Naive thymus-derived CD4-positive, alpha-beta T cell (primary cell): ENCODE measurements at regions not wholly inside any gene's neighbourhood (a gene's known extent, or its start where the extent isn't known, plus 50 kb on each side); places are given as distances from the start of the nearest gene placed in this dataset.

Experiments
- ATAC-seq: fragments of 150-1000 bp; cut with Tn5 transposase; 2 replicates; pipeline ENCODE4 v1.10.0; 2021; ENCODE audit warnings: mild to moderate bottlenecking, moderate library complexity
- CTCF ChIA-PET: fragments of 350-600 bp; sonication (Branson Sonifier 250); formaldehyde crosslinking; loops from one replicate; lab custom pipeline; 2021; ENCODE audit warnings: antibody characterized with exemption; lab: Charles Lee
- POLR2A ChIA-PET: fragments of 350-600 bp; sonication (Branson Sonifier 250); formaldehyde crosslinking; loops from one replicate; lab custom pipeline; 2021; ENCODE audit warnings: antibody characterized with exemption, inconsistent platforms; lab: Charles Lee
- DNase-seq, 9 donors: peaks; one replicate each; pipeline versions ENCODE4 v3.0.0 to v3.0.0-alpha.2; 2020 to 2022; ENCODE audit warnings: mixed read lengths in 1 of 9
- H3K27ac ChIP-seq: one replicate; pipeline ENCODE4 v1.7.0; 2013; ENCODE audit warnings: mild to moderate bottlenecking, low read depth, low read length, moderate library complexity
- H3K27me3 ChIP-seq, 2 donors: one replicate each; pipeline ENCODE4 v1.7.0; 2013; ENCODE audit warnings: low read length in 2 of 2, mild to moderate bottlenecking in 2 of 2, moderate library complexity in 2 of 2; ENCODE audit not compliant: control insufficient read depth in 2 of 2, insufficient read depth in 2 of 2
- H3K36me3 ChIP-seq, 3 experiments: 1 replicate in 2 of 3; 2 replicates in 1 of 3; pipeline ENCODE4 v1.7.0; 2013; ENCODE audit warnings: low read length in 3 of 3, mild to moderate bottlenecking in 3 of 3, moderate library complexity in 1 of 3; ENCODE audit not compliant: insufficient read depth in 3 of 3, control insufficient read depth in 2 of 3
- H3K4me1 ChIP-seq, 2 donors: one replicate each; pipeline ENCODE4 v1.7.0; 2013; ENCODE audit warnings: low read length in 2 of 2, mild to moderate bottlenecking in 2 of 2, moderate library complexity in 1 of 2; ENCODE audit not compliant: control insufficient read depth in 2 of 2, insufficient read depth in 2 of 2
- H3K4me3 ChIP-seq: 2 replicates; pipeline ENCODE4 v1.7.0; 2013; ENCODE audit warnings: mild to moderate bottlenecking, low read length
- H3K9me3 ChIP-seq, 3 experiments: 1 replicate in 2 of 3; 2 replicates in 1 of 3; pipeline ENCODE4 v1.7.0; 2013; ENCODE audit warnings: low read length in 3 of 3; ENCODE audit not compliant: control insufficient read depth in 2 of 3
- H3K27ac Mint-ChIP-seq, 9 donors: one replicate each; pipeline ENCODE4 v1.8.0; 2020 to 2022; ENCODE audit warnings: mixed read lengths in 9 of 9, mild to moderate bottlenecking in 8 of 9, moderate library complexity in 5 of 9, inconsistent platforms in 2 of 9
- H3K27me3 Mint-ChIP-seq, 5 donors: one replicate each; pipeline ENCODE4 v1.8.0; 2021 to 2022; ENCODE audit warnings: mixed read lengths in 5 of 5, mild to moderate bottlenecking in 1 of 5
- H3K36me3 Mint-ChIP-seq, 5 donors: one replicate each; pipeline ENCODE4 v1.8.0; 2020 to 2022; ENCODE audit warnings: mixed read lengths in 5 of 5, mild to moderate bottlenecking in 3 of 5, inconsistent platforms in 1 of 5
- H3K4me1 Mint-ChIP-seq, 7 donors: one replicate each; pipeline ENCODE4 v1.8.0; 2020 to 2022; ENCODE audit warnings: mixed read lengths in 7 of 7, mild to moderate bottlenecking in 3 of 7, inconsistent platforms in 1 of 7
- H3K4me3 Mint-ChIP-seq, 10 donors: one replicate each; pipeline ENCODE4 v1.8.0; 2020 to 2022; ENCODE audit warnings: mild to moderate bottlenecking in 10 of 10, mixed read lengths in 10 of 10, moderate library complexity in 6 of 10, inconsistent platforms in 2 of 10
- H3K9me3 Mint-ChIP-seq, 11 donors: one replicate each; pipeline ENCODE4 v1.8.0; 2020 to 2022; ENCODE audit warnings: mixed read lengths in 11 of 11, mild to moderate bottlenecking in 4 of 11, inconsistent platforms in 1 of 11, moderate library complexity in 1 of 11
- intact Hi-C, 2 donors: fragments of 100-400 bp; cut with micrococcal nuclease; formaldehyde crosslinking; loops; one replicate each; pipeline ENCODE4 v1.15.1; 2023

DNA sequence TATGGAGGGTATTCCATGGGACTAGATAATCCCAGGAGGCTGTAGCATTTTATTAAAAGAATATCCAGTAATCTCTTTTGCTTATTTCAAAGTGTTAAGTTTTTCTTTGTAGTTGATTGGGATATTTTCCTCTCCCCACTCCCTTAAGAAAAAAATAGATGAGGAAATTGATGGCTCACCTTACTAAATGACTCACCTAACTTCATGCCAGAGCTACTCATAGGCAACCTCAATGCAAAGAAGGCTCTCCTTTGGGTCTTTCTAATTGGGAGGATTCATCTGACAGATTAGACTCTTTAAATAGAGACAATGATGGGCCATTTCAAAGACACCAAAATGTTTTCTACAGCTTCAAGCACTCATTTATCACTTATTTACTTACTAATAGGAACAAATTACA is 528.5 kb upstream of the BTBD3 start:
- no peak for DNase-seq
- CTCF ChIA-PET, result no interaction called here
- Histone ChIP-seq H3K9me3 (peaks cover 0 to 3% (median 0%) of the 10 kb centered on the region in 3 experiments), H3K27me3 (no peaks in the 10 kb centered on the region), H3K4me1 (no peaks in the 10 kb centered on the region), H3K4me3 (no peak overlapping the region), H3K27ac (no peak overlapping the region), H3K36me3 (no peaks in the 10 kb centered on the region)
- peaks cover 0 to 5% (median 2%) of the 10 kb centered on the region in 11 donors for H3K9me3 Mint-ChIP-seq
- no peak overlapping the region for H3K27ac Mint-ChIP-seq
- no peaks in the 10 kb centered on the region for H3K36me3 Mint-ChIP-seq
- H3K27me3 Mint-ChIP-seq, result no peaks in the 10 kb centered on the region
- ATAC-seq, result no peak
- POLR2A ChIA-PET, result no interaction called here
- no peak overlapping the region for H3K4me3 Mint-ChIP-seq
- intact Hi-C loops, result no loop called here
- no peaks in the 10 kb centered on the region for H3K4me1 Mint-ChIP-seq

DNA sequence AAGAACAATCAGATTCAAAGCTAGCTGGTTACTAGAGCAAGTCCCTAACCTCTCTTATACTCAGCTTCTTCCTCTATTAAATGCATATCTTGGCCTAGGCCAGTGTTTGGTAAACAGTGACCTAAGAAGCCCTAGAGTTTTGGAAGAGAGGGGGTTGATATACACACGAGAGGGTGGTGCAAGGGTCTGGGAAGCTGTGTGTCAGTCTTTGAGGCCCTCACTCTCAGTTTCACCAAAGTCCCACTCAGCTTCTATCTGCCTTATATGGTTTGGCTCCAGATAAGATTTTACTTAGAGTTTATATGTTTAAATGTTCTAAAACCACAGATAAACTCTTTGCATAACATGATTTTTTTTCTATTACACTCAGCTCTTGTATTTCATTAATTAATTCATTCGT is 526.1 kb upstream of the BTBD3 start:
- no peak for DNase-seq
- Histone ChIP-seq H3K27ac (no peak overlapping the region), H3K27me3 (no peaks in the 10 kb centered on the region), H3K4me1 (no peaks in the 10 kb centered on the region), H3K9me3 (peaks cover 0 to 3% (median 0%) of the 10 kb centered on the region in 3 experiments), H3K36me3 (no peaks in the 10 kb centered on the region), H3K4me3 (no peak overlapping the region)
- peaks cover 0 to 8% (median 2%) of the 10 kb centered on the region in 11 donors for H3K9me3 Mint-ChIP-seq
- H3K4me3 Mint-ChIP-seq, result no peak overlapping the region
- H3K4me1 Mint-ChIP-seq, result no peaks in the 10 kb centered on the region
- H3K27me3 Mint-ChIP-seq, result no peaks in the 10 kb centered on the region
- intact Hi-C loops, result no loop called here
- H3K36me3 Mint-ChIP-seq, result no peaks in the 10 kb centered on the region
- no peak overlapping the region for H3K27ac Mint-ChIP-seq
- CTCF ChIA-PET, result no interaction called here
- POLR2A ChIA-PET, result no interaction called here
- ATAC-seq, result no peak

DNA sequence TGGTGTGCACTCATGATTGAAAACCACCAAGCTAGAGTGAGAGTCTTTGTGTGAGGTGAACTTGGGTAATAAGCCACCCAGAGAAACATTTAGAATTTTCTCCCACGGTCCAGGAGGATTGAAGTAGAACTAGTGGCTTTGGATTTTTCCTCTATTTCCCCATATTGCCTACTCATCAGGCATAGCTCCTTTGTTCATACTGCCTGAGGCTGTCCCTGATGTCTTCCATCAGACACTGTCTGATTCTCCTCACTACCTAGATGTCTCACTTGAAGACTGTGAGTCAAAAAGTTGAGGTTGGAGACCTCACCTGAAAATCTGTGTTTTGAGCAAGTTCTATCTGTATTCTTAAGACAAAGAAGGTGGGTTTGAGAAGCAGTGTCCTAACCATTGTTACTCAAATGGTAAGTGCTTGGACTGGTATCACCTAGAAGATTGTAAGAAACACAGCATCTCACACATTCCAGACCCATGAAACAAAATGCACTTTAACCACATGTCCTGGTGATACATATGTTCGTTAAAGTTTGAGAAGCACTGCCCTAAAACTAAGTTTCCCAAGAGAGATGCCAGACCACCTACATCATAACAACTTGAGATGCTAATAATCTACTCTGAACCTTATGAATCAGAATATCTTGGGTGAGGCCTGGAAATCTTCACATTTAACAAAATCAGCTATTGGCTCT is 523.4 kb upstream of the BTBD3 start:
- no peak overlapping the region for H3K4me3 Mint-ChIP-seq
- H3K9me3 Mint-ChIP-seq, result peaks cover 0 to 8% (median 0%) of the 10 kb centered on the region in 11 donors
- no peaks in the 10 kb centered on the region for H3K27me3 ChIP-seq
- no peaks in the 10 kb centered on the region for H3K4me1 ChIP-seq
- H3K27me3 Mint-ChIP-seq, result no peaks in the 10 kb centered on the region
- no peaks in the 10 kb centered on the region for H3K36me3 Mint-ChIP-seq
- H3K36me3 ChIP-seq, result no peaks in the 10 kb centered on the region
- H3K27ac ChIP-seq, result no peak overlapping the region
- H3K27ac Mint-ChIP-seq, result no peak overlapping the region
- H3K4me1 Mint-ChIP-seq, result no peaks in the 10 kb centered on the region
- ChIA-PET CTCF (no interaction called here), POLR2A (no interaction called here)
- intact Hi-C loops, result no loop called here
- H3K9me3 ChIP-seq, result peaks cover 0 to 2% (median 0%) of the 10 kb centered on the region in 3 experiments
- DNase-seq (no peak), ATAC-seq (no peak)
- H3K4me3 ChIP-seq, result no peak overlapping the region

DNA sequence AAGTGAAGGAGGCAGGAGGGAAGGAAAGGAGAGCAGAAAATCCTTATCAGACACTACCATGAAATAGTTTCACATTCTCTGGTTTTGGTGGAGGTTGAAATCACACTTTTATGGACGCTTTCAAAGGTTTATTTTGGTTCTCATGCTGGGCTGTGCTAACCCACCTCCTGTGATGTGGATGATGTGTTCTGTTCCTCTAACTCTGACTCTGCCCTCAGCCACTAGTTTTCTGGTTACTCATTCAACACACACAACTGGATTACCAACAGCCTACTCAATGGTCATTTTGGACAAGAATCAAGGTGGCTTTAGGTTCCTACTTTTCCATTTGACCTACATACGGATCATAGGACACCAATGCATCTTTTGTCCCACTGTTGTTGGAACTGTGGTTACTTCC is 522.1 kb upstream of the BTBD3 start:
- Mint-ChIP-seq H3K36me3 (no peaks in the 10 kb centered on the region), H3K4me1 (no peaks in the 10 kb centered on the region), H3K9me3 (peaks cover 0 to 8% (median 0%) of the 10 kb centered on the region in 11 donors), H3K4me3 (no peak overlapping the region), H3K27me3 (no peaks in the 10 kb centered on the region), H3K27ac (no peak overlapping the region)
- Histone ChIP-seq H3K4me3 (no peak overlapping the region), H3K27ac (no peak overlapping the region), H3K27me3 (no peaks in the 10 kb centered on the region), H3K36me3 (no peaks in the 10 kb centered on the region), H3K9me3 (no peaks in the 10 kb centered on the region), H3K4me1 (no peaks in the 10 kb centered on the region)
- intact Hi-C loops, result no loop called here
- no peak for ATAC-seq
- ChIA-PET POLR2A (no interaction called here), CTCF (no interaction called here)
- no peak for DNase-seq

DNA sequence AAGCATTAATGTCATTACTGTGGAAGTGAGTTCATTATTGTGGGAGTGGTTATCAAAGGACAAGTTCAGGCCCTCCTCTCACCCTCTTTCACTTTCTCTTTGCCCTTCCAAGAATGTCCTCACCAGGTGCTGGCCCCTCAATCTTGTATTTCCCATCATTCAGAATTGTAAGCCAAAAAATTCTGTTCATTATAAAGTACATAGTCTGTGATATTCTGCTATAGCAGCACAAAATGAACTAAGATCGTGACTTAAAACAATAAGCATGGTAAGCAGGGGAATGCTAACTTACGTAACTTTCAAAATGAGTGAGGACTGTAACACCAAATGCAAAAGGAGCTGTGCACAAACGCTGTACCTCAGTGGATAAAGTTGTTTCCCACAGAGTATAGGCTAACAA is 515.7 kb upstream of the BTBD3 start:
- Histone ChIP-seq H3K27me3 (no peaks in the 10 kb centered on the region), H3K27ac (no peak overlapping the region), H3K36me3 (no peaks in the 10 kb centered on the region), H3K4me3 (no peak overlapping the region), H3K9me3 (no peaks in the 10 kb centered on the region), H3K4me1 (no peaks in the 10 kb centered on the region)
- ATAC-seq (no peak), DNase-seq (no peak)
- ChIA-PET POLR2A (no interaction called here), CTCF (no interaction called here)
- Mint-ChIP-seq H3K9me3 (peaks cover 0 to 10% (median 2%) of the 10 kb centered on the region in 11 donors), H3K27ac (no peak overlapping the region), H3K36me3 (no peaks in the 10 kb centered on the region), H3K27me3 (no peaks in the 10 kb centered on the region), H3K4me1 (no peaks in the 10 kb centered on the region), H3K4me3 (no peak overlapping the region)
- intact Hi-C loops, result no loop called here

DNA sequence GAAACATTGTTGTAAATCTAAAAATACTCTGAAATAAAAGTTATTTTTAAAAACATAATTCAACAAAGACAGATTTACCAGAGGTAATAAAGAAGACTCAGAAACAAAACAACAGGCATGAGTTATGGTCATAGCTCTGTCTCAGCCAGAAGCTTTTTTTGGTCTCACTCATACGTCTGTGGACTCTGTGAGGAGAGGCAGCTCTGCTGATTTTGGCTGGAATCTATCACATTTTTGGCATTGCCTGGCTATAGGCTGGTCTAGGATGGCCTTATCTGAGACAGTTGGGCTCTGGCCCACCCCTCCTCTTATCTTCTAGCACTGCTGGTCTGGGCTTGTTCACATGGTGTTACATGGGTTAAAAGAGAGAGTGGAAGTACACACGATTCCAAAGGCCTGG is 514.0 kb upstream of the BTBD3 start:
- Histone ChIP-seq H3K36me3 (no peaks in the 10 kb centered on the region), H3K9me3 (no peaks in the 10 kb centered on the region), H3K4me1 (no peaks in the 10 kb centered on the region), H3K27ac (no peak overlapping the region), H3K27me3 (no peaks in the 10 kb centered on the region), H3K4me3 (no peak overlapping the region)
- Mint-ChIP-seq H3K4me1 (no peaks in the 10 kb centered on the region), H3K27ac (no peak overlapping the region), H3K27me3 (no peaks in the 10 kb centered on the region), H3K9me3 (peaks cover 0 to 10% (median 2%) of the 10 kb centered on the region in 11 donors), H3K4me3 (no peak overlapping the region), H3K36me3 (no peaks in the 10 kb centered on the region)
- intact Hi-C loops, result no loop called here
- no peak for ATAC-seq
- CTCF ChIA-PET, result no interaction called here
- POLR2A ChIA-PET, result no interaction called here
- no peak for DNase-seq

DNA sequence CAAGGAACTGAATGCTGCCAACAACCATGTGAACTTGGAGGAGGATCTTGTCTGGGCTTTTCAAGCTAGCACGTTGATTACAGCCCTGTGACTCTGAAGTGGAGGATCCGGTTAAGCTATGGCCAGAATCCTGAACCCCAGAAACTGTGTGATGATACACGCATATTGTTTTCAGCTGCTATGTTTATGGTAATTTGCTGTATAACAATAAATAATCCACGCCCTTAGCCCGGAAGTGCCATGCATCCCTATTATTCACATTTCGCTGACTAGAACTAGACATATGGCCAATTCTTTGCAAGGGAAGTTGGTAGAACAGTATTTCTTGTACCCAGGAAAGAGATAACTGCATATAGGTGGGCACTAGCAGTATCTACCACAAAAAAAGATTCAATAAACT is 510.8 kb upstream of the BTBD3 start:
- POLR2A ChIA-PET, result no interaction called here
- Histone ChIP-seq H3K4me3 (no peak overlapping the region), H3K27me3 (no peaks in the 10 kb centered on the region), H3K4me1 (no peaks in the 10 kb centered on the region), H3K9me3 (peaks cover 0 to 2% (median 0%) of the 10 kb centered on the region in 3 experiments), H3K36me3 (no peaks in the 10 kb centered on the region), H3K27ac (no peak overlapping the region)
- ATAC-seq (no peak), DNase-seq (no peak)
- Mint-ChIP-seq H3K4me3 (no peak overlapping the region), H3K36me3 (no peaks in the 10 kb centered on the region), H3K27me3 (no peaks in the 10 kb centered on the region), H3K9me3 (peaks cover 0 to 14% (median 5%) of the 10 kb centered on the region in 11 donors), H3K4me1 (no peaks in the 10 kb centered on the region), H3K27ac (no peak overlapping the region)
- intact Hi-C loops, result no loop called here
- CTCF ChIA-PET, result no interaction called here
